ENCODE measurements at regions not wholly inside any gene's neighbourhood (a gene's known extent, or its start where the extent isn't known, plus 50 kb on each side); places are given as distances from the start of the nearest gene placed in this dataset.
"Not testable (repeated sequence)": the region's sequence is repeated elsewhere in the genome, so short reads cannot be mapped to it uniquely, and the experiment has no call there.

GRCh38 chr3:103818800-103819199 is 1384.0 kb downstream of the ZPLD1 start:
- no peak for DNase-seq

- DNase-seq = no peak
Measured at GRCh38 chr3:103825586-103825985, 1390.8 kb downstream of the ZPLD1 start.

GRCh38 chr3:103829723-103830326 is 1395.0 kb downstream of the ZPLD1 start:
- no peak for DNase-seq

GRCh38 chr3:103847081-103848062 is 1412.6 kb downstream of the ZPLD1 start:
- no peak for DNase-seq

- no peak for DNase-seq
Measured at GRCh38 chr3:103851793-103852192, 1417.0 kb downstream of the ZPLD1 start.

- no peak for DNase-seq
Measured at GRCh38 chr3:103862415-103862814, 1427.6 kb downstream of the ZPLD1 start.

GRCh38 chr3:103863381-103863780 is 1428.6 kb downstream of the ZPLD1 start:
- no peak for DNase-seq

GRCh38 chr3:103866113-103866512 is 1431.3 kb downstream of the ZPLD1 start:
- no peak for DNase-seq

- no peak for DNase-seq
Measured at GRCh38 chr3:103873021-103873420, 1438.2 kb downstream of the ZPLD1 start.

GRCh38 chr3:103873897-103874545 is 1439.2 kb downstream of the ZPLD1 start:
- no peak for DNase-seq

GRCh38 chr3:103881809-103882208 is 1447.0 kb downstream of the ZPLD1 start:
- not testable (repeated sequence) for DNase-seq

- DNase-seq = no peak
Measured at GRCh38 chr3:103889675-103890074, 1454.9 kb downstream of the ZPLD1 start.

GRCh38 chr3:103894162-103894822 is 1459.5 kb downstream of the ZPLD1 start:
- DNase-seq = no peak

- no peak for DNase-seq
Measured at GRCh38 chr3:103899328-103899727, 1464.5 kb downstream of the ZPLD1 start.

GRCh38 chr3:103904991-103905390 is 1461.7 kb upstream of the ALCAM start:
- DNase-seq = no peak

- no peak for DNase-seq
Measured at GRCh38 chr3:103906304-103906703, 1460.4 kb upstream of the ALCAM start.

GRCh38 chr3:103906808-103907207 is 1459.9 kb upstream of the ALCAM start:
- DNase-seq = no peak

GRCh38 chr3:103907567-103907966 is 1459.1 kb upstream of the ALCAM start:
- no peak for DNase-seq

- no peak for DNase-seq
Measured at GRCh38 chr3:103909395-103909794, 1457.3 kb upstream of the ALCAM start.

- DNase-seq = no peak
Measured at GRCh38 chr3:103918336-103918735, 1448.4 kb upstream of the ALCAM start.

GRCh38 chr3:103919327-103919726 is 1447.4 kb upstream of the ALCAM start:
- no peak for DNase-seq

- no peak for DNase-seq
Measured at GRCh38 chr3:103923907-103924306, 1442.8 kb upstream of the ALCAM start.

- DNase-seq = no peak
Measured at GRCh38 chr3:103924544-103924943, 1442.2 kb upstream of the ALCAM start.

Data from activated gamma-delta T cell treated with Interleukin-2 at 50 U/mL for 16 hours (primary cell).